ENCODE measurements at regions not wholly inside any gene's neighbourhood (a gene's known extent, or its start where the extent isn't known, plus 50 kb on each side); places are given as distances from the start of the nearest gene placed in this dataset.
A peak's percentile ranks its signal among the peaks of the same experiment; 100 is the strongest.

DNA sequence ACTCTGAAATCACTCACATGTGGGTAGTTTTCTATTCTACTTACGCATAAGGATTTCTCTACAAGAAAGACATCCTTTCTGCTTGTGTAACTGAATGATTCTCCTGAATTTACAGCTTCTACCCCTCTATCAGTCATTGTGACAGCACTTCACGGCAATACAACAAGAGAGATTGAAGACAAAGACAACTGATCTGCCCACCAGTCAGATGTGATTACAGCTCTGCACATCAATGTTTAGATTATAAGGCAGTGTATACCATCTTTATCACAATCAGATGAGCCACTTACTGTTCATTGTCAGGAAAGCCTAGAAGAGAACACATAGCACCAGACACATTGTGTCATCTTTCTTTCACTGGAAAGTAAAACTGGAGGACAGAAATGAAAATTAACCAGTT, 324.4 kb downstream of the CENPC start:
- no peak for DNase-seq

- DNase-seq = no peak
Observed at GRCh38 chr4:67218883-67219282, 326.4 kb downstream of the CENPC start.

- no peak for DNase-seq
Observed at GRCh38 chr4:67207941-67208441, 337.3 kb downstream of the CENPC start.

DNA sequence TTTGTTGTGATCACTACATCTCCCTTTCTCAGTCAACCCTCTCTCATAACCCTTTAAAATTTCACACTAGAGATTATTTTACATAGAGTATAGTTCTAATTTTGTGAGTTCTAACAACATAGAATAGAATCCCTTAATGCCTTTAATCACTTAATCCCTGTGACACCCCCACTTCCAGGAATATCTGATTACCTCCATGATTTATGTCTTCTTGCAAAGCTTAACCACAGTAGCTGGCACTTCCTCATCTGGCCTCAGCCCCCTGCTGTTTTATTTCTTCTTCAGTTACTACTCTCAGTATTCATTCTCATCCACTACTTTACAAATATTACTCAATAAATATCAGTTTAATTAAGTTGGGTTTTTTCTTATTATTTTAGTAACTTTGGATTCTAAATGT, 340.9 kb downstream of the CENPC start:
- DNase-seq = no peak

- no peak for DNase-seq
Observed at GRCh38 chr4:67201334-67201733, 344.0 kb downstream of the CENPC start.

DNA sequence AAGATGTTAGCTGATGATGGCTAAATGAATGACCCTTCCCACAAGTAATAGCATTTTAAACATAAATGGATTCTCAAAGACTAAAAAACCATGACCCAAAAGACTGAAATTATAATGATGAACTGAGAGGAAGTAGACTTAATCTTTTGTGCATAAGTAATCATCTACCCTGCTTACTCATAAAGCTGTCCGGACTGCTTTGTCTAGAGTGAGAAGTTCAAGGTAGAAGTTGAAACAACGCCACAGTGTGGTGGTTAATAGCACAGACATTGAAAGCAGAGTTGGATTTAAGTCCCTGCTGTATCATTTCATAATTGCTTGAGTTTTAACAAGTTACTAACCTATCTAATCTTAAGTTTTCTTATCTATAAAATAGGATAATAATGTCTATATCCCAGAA, 346.6 kb downstream of the CENPC start:
- DNase-seq = peak; percentile 0 to 77

- no peak for DNase-seq
Observed at GRCh38 chr4:67167849-67168248, 377.5 kb downstream of the CENPC start.

- DNase-seq = no peak
Observed at GRCh38 chr4:67162690-67163089, 382.6 kb downstream of the CENPC start.

GRCh38 chr4:67161311-67161710, 384.0 kb downstream of the CENPC start:
- DNase-seq = no peak

DNA sequence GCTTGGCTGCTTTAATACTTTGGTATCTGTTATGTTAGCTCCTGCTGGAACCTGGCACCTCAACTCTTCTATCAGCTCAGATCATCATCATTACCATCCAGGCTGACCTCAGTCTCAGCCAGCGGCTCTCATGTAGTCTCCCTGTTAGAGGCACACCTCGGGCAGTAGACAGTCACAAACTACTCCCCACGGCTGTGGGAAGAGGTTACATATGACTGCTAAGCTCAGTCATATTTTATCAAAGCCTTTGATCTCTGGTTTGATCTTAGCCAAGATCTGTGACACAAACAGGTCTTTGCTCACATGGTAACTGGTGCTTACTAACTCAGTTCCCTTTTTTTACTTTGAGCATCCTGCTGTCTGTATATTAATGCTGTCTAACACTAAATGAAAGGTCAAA, 384.9 kb downstream of the CENPC start:
- no peak for DNase-seq

DNA sequence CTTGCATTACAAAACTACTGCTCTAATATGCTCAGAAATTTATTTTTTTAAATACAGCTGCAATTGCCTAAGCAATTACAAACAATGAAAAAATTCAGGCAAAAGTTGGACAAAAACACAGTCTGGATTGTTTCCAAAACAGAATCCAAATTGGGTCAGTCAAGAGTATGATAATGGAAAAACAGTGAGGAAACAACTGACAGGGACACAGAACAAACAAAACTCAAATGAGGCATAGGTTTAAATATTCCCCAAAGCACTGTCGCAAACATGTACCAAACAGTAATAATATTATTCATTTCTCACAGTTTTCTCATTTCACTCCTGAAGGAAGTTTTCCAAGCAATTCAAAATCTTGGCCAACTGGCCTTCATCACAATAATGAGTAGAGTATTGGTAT, 386.6 kb downstream of the CENPC start:
- no peak for DNase-seq

- DNase-seq = no peak
Observed at GRCh38 chr4:67152976-67153375, 392.3 kb downstream of the CENPC start.

- no peak for DNase-seq
Observed at GRCh38 chr4:67151376-67152343, 393.6 kb downstream of the CENPC start.

- DNase-seq = peak; percentile 35 to 74
Observed at GRCh38 chr4:67141586-67141985, 403.7 kb downstream of the CENPC start.

DNA sequence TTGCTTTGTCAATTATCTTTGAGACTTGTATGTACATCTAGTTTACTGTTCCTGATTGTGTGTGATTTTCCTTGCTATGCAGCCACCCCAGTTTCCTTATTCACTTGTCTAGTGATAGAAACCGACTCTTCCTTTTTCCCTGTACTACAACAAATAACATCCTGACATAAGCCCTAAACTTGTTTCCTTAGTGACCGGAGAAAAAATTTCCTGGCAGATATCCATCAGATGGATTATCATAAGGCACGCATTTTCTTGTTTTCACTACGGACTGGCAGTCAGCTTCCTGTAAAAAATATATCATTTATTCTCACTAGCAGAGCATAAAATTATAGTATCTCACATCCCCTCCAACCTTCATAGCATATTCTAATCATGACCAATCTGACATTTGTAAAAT, 410.7 kb downstream of the CENPC start:
- DNase-seq = peak; percentile 25 to 41

- no peak for DNase-seq
Observed at GRCh38 chr4:67133162-67133561, 412.1 kb downstream of the CENPC start.

GRCh38 chr4:67131224-67131623, 414.1 kb downstream of the CENPC start:
- DNase-seq = no peak

- DNase-seq = no peak
Observed at GRCh38 chr4:67130411-67130810, 414.9 kb downstream of the CENPC start.

DNA sequence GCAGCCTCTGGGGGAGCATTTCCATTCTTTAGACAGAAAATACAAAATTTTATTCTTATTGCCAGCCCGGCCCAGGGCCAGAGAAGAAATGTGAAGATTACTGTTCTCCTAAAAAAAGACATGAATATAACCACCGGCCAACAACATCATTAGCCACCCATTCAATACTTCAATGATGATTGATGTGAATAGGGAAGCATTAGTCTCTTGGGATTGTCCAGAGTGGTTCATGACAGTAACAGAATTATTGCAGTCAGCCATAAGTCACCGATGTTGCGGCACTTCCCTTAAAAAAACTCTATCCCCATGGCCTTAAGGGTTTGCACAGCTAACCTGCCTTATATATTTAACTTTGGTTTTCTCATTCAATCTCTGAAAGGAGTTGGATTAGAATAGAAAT, 418.7 kb downstream of the CENPC start:
- DNase-seq = no peak

- no peak for DNase-seq
Observed at GRCh38 chr4:67125636-67126514, 419.4 kb downstream of the CENPC start.

- no peak for DNase-seq
Observed at GRCh38 chr4:67124716-67125115, 420.6 kb downstream of the CENPC start.

GRCh38 chr4:67122029-67122428, 423.3 kb downstream of the CENPC start:
- DNase-seq = peak in 1 of 2 experiments; percentile 14

- no peak for DNase-seq
Observed at GRCh38 chr4:67120369-67120768, 424.9 kb downstream of the CENPC start.

DNA sequence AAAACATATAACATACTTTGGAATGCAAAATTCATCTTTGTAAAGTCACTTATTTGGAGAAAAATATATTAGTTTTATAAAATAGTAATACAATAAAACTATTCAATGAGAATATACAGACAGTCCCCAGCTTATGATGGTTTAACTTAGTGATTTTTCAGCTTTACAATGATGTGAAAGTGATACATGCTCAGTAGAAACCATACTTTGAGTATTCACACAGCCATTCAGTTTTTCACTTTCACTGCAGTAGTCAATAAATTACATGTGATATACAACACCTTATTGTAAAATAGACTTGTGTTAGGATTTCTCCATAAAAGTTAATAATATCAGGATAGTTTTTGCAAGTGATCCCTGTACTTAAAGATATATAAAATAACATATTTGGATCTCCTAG, 436.0 kb downstream of the CENPC start:
- no peak for DNase-seq
